GM23338 (cell line): ENCODE measurements at regions not wholly inside any gene's neighbourhood (a gene's known extent, or its start where the extent isn't known, plus 50 kb on each side); places are given as distances from the start of the nearest gene placed in this dataset.

Experiments
- ATAC-seq: fragments of 200-7000 bp; cut with Tn5 transposase; 3 replicates; pipeline ENCODE4 v1.9.1; 2020
- DNase-seq: peaks from one replicate; pipeline ENCODE4 v3.0.0-alpha.2; 2015; ENCODE audit warnings: low spot score
- H2AFZ ChIP-seq: fragments of 200-600 bp; sonication (generic); 2 replicates; pipeline ENCODE4 v1.8.0; 2016; ENCODE audit warnings: antibody characterized with exemption, mild to moderate bottlenecking, moderate library complexity
- H3F3A ChIP-seq: fragments of 200-600 bp; sonication (generic); replicated peaks from 2 replicates; pipeline ENCODE4 v1.8.0; 2017; ENCODE audit warnings: antibody characterized with exemption, mixed run types, low read depth
- H3K27ac ChIP-seq: fragments of 200-600 bp; sonication (generic); 2 replicates; pipeline ENCODE4 v1.6.1; 2016; ENCODE audit warnings: low read depth
- H3K27me3 ChIP-seq: fragments of 200-600 bp; sonication (generic); 2 replicates; pipeline ENCODE4 v1.8.0; 2016; ENCODE audit warnings: mild to moderate bottlenecking, mixed run types, moderate library complexity; ENCODE audit not compliant: insufficient read depth
- H3K36me3 ChIP-seq: fragments of 200-600 bp; sonication (generic); 2 replicates; pipeline ENCODE4 v1.8.0; 2016; ENCODE audit warnings: mild to moderate bottlenecking; ENCODE audit not compliant: insufficient read depth
- H3K4me1 ChIP-seq: fragments of 200-600 bp; sonication (generic); 2 replicates; pipeline ENCODE4 v1.8.0; 2016; ENCODE audit warnings: mild to moderate bottlenecking, moderate library complexity; ENCODE audit not compliant: insufficient read depth
- H3K4me2 ChIP-seq: fragments of 200-600 bp; sonication (generic); 2 replicates; pipeline ENCODE4 v1.7.1; 2017; ENCODE audit warnings: mixed run types
- H3K4me3 ChIP-seq: fragments of 200-600 bp; sonication (generic); 2 replicates; pipeline ENCODE4 v1.6.1; 2016; ENCODE audit warnings: mixed run types
- H3K79me2 ChIP-seq: fragments of 200-600 bp; sonication (generic); replicated peaks from 2 replicates; pipeline ENCODE4 v1.8.0; 2017; ENCODE audit warnings: mild to moderate bottlenecking; ENCODE audit not compliant: insufficient read depth
- H3K9me2 ChIP-seq: fragments of 200-600 bp; sonication (generic); 2 replicates; pipeline ENCODE4 v1.8.0; 2017; ENCODE audit not compliant: insufficient read depth
- H4K20me1 ChIP-seq: fragments of 200-600 bp; sonication (generic); replicated peaks from 2 replicates; pipeline ENCODE4 v1.8.0; 2017; ENCODE audit warnings: mild to moderate bottlenecking; ENCODE audit not compliant: insufficient read depth
- H3K27ac Mint-ChIP-seq: 2 replicates; pipeline ENCODE4 v1.8.0; 2020; ENCODE audit warnings: inconsistent platforms, mild to moderate bottlenecking, moderate library complexity, mixed read lengths
- H3K27me3 Mint-ChIP-seq: 3 replicates; pipeline ENCODE4 v1.8.0; 2022; ENCODE audit warnings: low read depth, mild to moderate bottlenecking, moderate library complexity, mixed read lengths, inconsistent platforms; ENCODE audit not compliant: insufficient read depth, poor library complexity
- H3K36me3 Mint-ChIP-seq: 3 replicates; pipeline ENCODE4 v1.8.0; 2021; ENCODE audit warnings: low read depth, mild to moderate bottlenecking, inconsistent platforms, moderate library complexity, mixed read lengths
- H3K4me1 Mint-ChIP-seq: 3 replicates; pipeline ENCODE4 v1.8.0; 2020; ENCODE audit warnings: mild to moderate bottlenecking, inconsistent platforms, mixed read lengths
- H3K4me3 Mint-ChIP-seq: 3 replicates; pipeline ENCODE4 v1.8.0; 2021; ENCODE audit warnings: moderate library complexity, mild to moderate bottlenecking, inconsistent platforms, mixed read lengths
- H3K9me3 Mint-ChIP-seq: 3 replicates; pipeline ENCODE4 v1.8.0; 2020; ENCODE audit warnings: moderate library complexity, mild to moderate bottlenecking, inconsistent platforms, mixed read lengths
- CREB1 ChIP-seq: fragments of 250-450 bp; sonication (Bioruptor Pico); IDR thresholded peaks from 2 replicates; pipeline ENCODE4 v1.5.0; 2020; ENCODE audit warnings: low read depth, mild to moderate bottlenecking, moderate library complexity
- CTCF ChIP-seq, 2 experiments: fragments of 200-600 bp in 1 of 2; sonication (generic) in 1 of 2; conservative IDR thresholded peaks; 2 replicates each; pipeline versions ENCODE4 v1.5.1 to v1.6.1; 2016 to 2017; ENCODE audit warnings: antibody characterized with exemption in 2 of 2, low read depth in 2 of 2, mild to moderate bottlenecking in 2 of 2, moderate library complexity in 1 of 2
- EZH2 ChIP-seq: fragments of 200-600 bp; sonication (generic); IDR thresholded peaks from one replicate; pipeline ENCODE4 v1.8.0; 2017; ENCODE audit warnings: antibody characterized with exemption, mild to moderate bottlenecking, low read depth; ENCODE audit not compliant: unreplicated experiment
- EZH2phosphoT487 ChIP-seq: fragments of 200-600 bp; sonication (generic); IDR thresholded peaks from one replicate; pipeline ENCODE4 v1.8.1; 2018; ENCODE audit warnings: antibody characterized with exemption; ENCODE audit not compliant: unreplicated experiment
- JUNB ChIP-seq: IDR thresholded peaks from one replicate; pipeline ENCODE4 v1.6.1; 2016; ENCODE audit warnings: antibody characterized with exemption; ENCODE audit not compliant: unreplicated experiment
- NANOG ChIP-seq: IDR thresholded peaks from 2 replicates; pipeline ENCODE4 v1.6.1; 2016; ENCODE audit warnings: antibody characterized with exemption, borderline replicate concordance
- POLR2AphosphoS5 ChIP-seq: IDR thresholded peaks from 2 replicates; pipeline ENCODE4 v1.6.1; 2016; ENCODE audit warnings: antibody characterized with exemption, low read depth
- STAT1 ChIP-seq: IDR thresholded peaks from one replicate; pipeline ENCODE4 v1.6.1; 2016; ENCODE audit warnings: antibody characterized with exemption; ENCODE audit not compliant: unreplicated experiment
- ZNF114 ChIP-seq: fragments of 250-450 bp; sonication (Bioruptor Pico); IDR thresholded peaks from 2 replicates; pipeline ENCODE4 v1.5.0; 2020; ENCODE audit warnings: mild to moderate bottlenecking, moderate library complexity
- ZNF331 ChIP-seq: fragments of 250-450 bp; sonication (Bioruptor Pico); IDR thresholded peaks from 2 replicates; pipeline ENCODE4 v1.5.0; 2020; ENCODE audit warnings: low read depth, mild to moderate bottlenecking, moderate library complexity
- TF ChIP-seq, protein P1 (sequence below): IDR thresholded peaks from one replicate; pipeline ENCODE4 v1.6.1; 2018; ENCODE audit warnings: antibody characterized with exemption; ENCODE audit not compliant: unreplicated experiment

- Histone ChIP-seq H2AFZ (no peak overlapping the region), H3K9me2 (no peaks in the 10 kb centered on the region), H3K4me3 (no peak overlapping the region), H3K79me2 (no peaks in the 10 kb centered on the region), H3K4me1 (no peaks in the 10 kb centered on the region), H3K36me3 (no peaks in the 10 kb centered on the region), H3F3A (no peaks in the 10 kb centered on the region), H4K20me1 (no peaks in the 10 kb centered on the region), H3K27me3 (no peaks in the 10 kb centered on the region), H3K27ac (no peak overlapping the region), H3K4me2 (no peak overlapping the region)
- Mint-ChIP-seq H3K27ac (no peak overlapping the region), H3K9me3 (no peaks in the 10 kb centered on the region; the same call in 2 of the 3 replicates), H3K4me3 (no peak overlapping the region), H3K4me1 (no peaks in the 10 kb centered on the region), H3K36me3 (no peaks in the 10 kb centered on the region), H3K27me3 (no peaks in the 10 kb centered on the region)
- ATAC-seq (no peak), DNase-seq (no peak)
- TF ChIP-seq CREB1 = no peak
- TF ChIP-seq STAT1 = no peak
- TF ChIP-seq ZNF331 (CRISPR knock-in tag) = no peak
- no peak for TF ChIP-seq ZNF114 (CRISPR knock-in tag)
Observed at GRCh38 chrX:46234775-46235174, 310.4 kb downstream of the ZNF674 start.

DNA sequence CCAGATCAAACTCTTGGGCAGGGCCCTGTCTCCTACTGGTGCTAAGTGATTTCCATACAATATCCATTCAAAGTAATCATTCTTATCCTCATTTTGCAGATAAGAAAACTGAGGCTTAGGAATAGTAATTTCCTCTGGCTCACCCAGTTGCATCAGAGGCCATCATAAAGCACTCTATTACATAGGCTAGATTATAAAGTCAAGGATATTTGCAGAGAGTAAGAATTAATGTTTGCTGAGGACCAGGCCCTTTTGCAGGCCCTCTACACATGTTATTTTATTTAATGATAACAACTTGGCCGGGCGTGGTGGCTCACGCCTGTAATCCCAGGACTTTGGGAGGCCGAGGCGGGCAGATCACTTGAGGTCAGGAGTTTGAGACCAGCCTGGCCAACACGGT, 316.8 kb downstream of the ZNF674 start:
- Histone ChIP-seq H2AFZ (no peak overlapping the region), H3K27me3 (no peaks in the 10 kb centered on the region), H3K4me1 (no peaks in the 10 kb centered on the region), H3K4me3 (no peak overlapping the region), H3K4me2 (no peak overlapping the region), H3K9me2 (no peaks in the 10 kb centered on the region), H3K36me3 (no peaks in the 10 kb centered on the region), H4K20me1 (no peaks in the 10 kb centered on the region), H3F3A (no peaks in the 10 kb centered on the region), H3K79me2 (no peaks in the 10 kb centered on the region), H3K27ac (no peak overlapping the region)
- Mint-ChIP-seq H3K9me3 (no peaks in the 10 kb centered on the region), H3K27me3 (no peaks in the 10 kb centered on the region), H3K4me3 (no peak overlapping the region), H3K36me3 (no peaks in the 10 kb centered on the region), H3K27ac (no peak overlapping the region), H3K4me1 (no peaks in the 10 kb centered on the region)
- no peak for DNase-seq
- ATAC-seq = no peak
- TF ChIP-seq NANOG (no peak), POLR2AphosphoS5 (no peak), STAT1 (no peak), CTCF (conservative IDR thresholded peaks at IDR 0.05; ENCODE audit: low read depth in 2 of 2) (no peak), CREB1 (no peak), ZNF114 (CRISPR knock-in tag) (no peak), EZH2phosphoT487 (no peak), EZH2 (no peak), JUNB (no peak)

DNA sequence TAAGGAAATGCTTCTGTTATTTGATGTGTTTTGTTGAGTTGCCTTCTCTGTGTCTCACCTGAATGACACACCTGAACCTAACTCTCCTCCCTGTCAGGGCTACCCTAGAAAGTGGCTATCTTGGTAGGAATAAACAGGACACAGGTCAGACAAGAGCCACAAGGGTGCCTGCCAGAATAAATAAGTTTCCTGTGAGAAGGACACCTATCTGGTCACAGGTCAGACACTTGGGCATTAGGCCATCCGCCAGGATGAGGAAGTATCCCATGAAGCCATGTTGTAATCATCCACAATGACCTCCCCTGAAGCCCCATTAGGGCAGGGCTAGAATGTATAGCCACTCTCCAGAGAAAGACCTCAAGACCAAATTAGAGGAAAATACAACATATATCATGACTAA, 318.8 kb downstream of the ZNF674 start:
- no peaks in the 10 kb centered on the region for H3K36me3 Mint-ChIP-seq
- no peaks in the 10 kb centered on the region for H3K27me3 Mint-ChIP-seq
- Histone ChIP-seq H3K27me3 (no peaks in the 10 kb centered on the region), H3K36me3 (no peaks in the 10 kb centered on the region), H4K20me1 (no peaks in the 10 kb centered on the region), H3K4me1 (no peaks in the 10 kb centered on the region), H3K4me3 (no peak overlapping the region), H3K9me2 (no peaks in the 10 kb centered on the region), H3K4me2 (no peak overlapping the region), H3K27ac (no peak overlapping the region), H2AFZ (no peak overlapping the region), H3F3A (no peaks in the 10 kb centered on the region), H3K79me2 (no peaks in the 10 kb centered on the region)
- DNase-seq = no peak
- no peaks in the 10 kb centered on the region for H3K9me3 Mint-ChIP-seq
- H3K4me3 Mint-ChIP-seq = no peak overlapping the region
- no peaks in the 10 kb centered on the region for H3K4me1 Mint-ChIP-seq
- ATAC-seq = no peak
- no peak overlapping the region for H3K27ac Mint-ChIP-seq
- TF ChIP-seq CTCF (conservative IDR thresholded peaks at IDR 0.05; ENCODE audit: low read depth in 2 of 2) (no peak), ZNF114 (CRISPR knock-in tag) (no peak), ZNF331 (CRISPR knock-in tag) (no peak), EZH2phosphoT487 (no peak)
- TF ChIP-seq, protein P1, sequence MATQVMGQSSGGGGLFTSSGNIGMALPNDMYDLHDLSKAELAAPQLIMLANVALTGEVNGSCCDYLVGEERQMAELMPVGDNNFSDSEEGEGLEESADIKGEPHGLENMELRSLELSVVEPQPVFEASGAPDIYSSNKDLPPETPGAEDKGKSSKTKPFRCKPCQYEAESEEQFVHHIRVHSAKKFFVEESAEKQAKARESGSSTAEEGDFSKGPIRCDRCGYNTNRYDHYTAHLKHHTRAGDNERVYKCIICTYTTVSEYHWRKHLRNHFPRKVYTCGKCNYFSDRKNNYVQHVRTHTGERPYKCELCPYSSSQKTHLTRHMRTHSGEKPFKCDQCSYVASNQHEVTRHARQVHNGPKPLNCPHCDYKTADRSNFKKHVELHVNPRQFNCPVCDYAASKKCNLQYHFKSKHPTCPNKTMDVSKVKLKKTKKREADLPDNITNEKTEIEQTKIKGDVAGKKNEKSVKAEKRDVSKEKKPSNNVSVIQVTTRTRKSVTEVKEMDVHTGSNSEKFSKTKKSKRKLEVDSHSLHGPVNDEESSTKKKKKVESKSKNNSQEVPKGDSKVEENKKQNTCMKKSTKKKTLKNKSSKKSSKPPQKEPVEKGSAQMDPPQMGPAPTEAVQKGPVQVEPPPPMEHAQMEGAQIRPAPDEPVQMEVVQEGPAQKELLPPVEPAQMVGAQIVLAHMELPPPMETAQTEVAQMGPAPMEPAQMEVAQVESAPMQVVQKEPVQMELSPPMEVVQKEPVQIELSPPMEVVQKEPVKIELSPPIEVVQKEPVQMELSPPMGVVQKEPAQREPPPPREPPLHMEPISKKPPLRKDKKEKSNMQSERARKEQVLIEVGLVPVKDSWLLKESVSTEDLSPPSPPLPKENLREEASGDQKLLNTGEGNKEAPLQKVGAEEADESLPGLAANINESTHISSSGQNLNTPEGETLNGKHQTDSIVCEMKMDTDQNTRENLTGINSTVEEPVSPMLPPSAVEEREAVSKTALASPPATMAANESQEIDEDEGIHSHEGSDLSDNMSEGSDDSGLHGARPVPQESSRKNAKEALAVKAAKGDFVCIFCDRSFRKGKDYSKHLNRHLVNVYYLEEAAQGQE = no peak
